Gastrocnemius medialis (tissue), 4 donors: ENCODE measurements at regions not wholly inside any gene's neighbourhood (a gene's known extent, or its start where the extent isn't known, plus 50 kb on each side); places are given as distances from the start of the nearest gene placed in this dataset.

Source experiments
- ATAC-seq, 2 donors: fragments of 150-250 bp; one replicate each; pipeline ENCODE4 v1.9.1; 2016
- DNase-seq, 2 donors: peaks; one replicate each; pipeline ENCODE4 v3.0.0-alpha.2; 2019
- H3K27ac ChIP-seq, 4 donors: fragments of 200-600 bp; sonication (generic); 1 replicate in 1 of 4; 2 replicates in 3 of 4; pipeline ENCODE4 v1.5.1; 2016 to 2018; ENCODE audit warnings: mild to moderate bottlenecking in 2 of 4, moderate library complexity in 1 of 4
- H3K27me3 ChIP-seq, 3 donors: fragments of 200-600 bp; sonication (generic) in 2 of 3; 1 replicate in 1 of 3; 2 replicates in 2 of 3; pipeline versions ENCODE4 v1.5.1 to v1.6.0; 2016 to 2019; ENCODE audit warnings: mild to moderate bottlenecking in 1 of 3, moderate library complexity in 1 of 3
- H3K36me3 ChIP-seq, 2 donors: fragments of 200-600 bp; sonication (generic) in 1 of 2; one replicate each; pipeline ENCODE4 v1.5.1; 2017 to 2018
- H3K4me1 ChIP-seq, 2 donors: fragments of 200-600 bp; sonication (generic) in 1 of 2; one replicate each; pipeline ENCODE4 v1.5.1; 2016 to 2017; ENCODE audit warnings: mild to moderate bottlenecking in 2 of 2
- H3K4me3 ChIP-seq, 4 donors: fragments of 200-600 bp; sonication (generic) in 3 of 4; 1 replicate in 1 of 4; 2 replicates in 3 of 4; pipeline ENCODE4 v1.5.1; 2016 to 2019; ENCODE audit warnings: mild to moderate bottlenecking in 2 of 4
- H3K9me3 ChIP-seq, 3 donors: fragments of 200-600 bp; sonication (generic) in 2 of 3; 1 replicate in 1 of 3; 2 replicates in 2 of 3; pipeline ENCODE4 v1.5.1; 2016 to 2019
- POLR2A ChIP-seq, 2 donors: fragments of 450-650 bp; IDR thresholded peaks; one replicate each; pipeline ENCODE4 v1.6.1; 2017; ENCODE audit warnings: antibody characterized with exemption in 2 of 2, mild to moderate bottlenecking in 2 of 2, moderate library complexity in 2 of 2
- in situ Hi-C, 4 donors: fragments of 200-750 bp; cut with MboI; loops; one replicate each; pipeline versions ENCODE4 v1.15.0 to v1.8.0; 2017; ENCODE audit warnings: low sequenced_read_pairs in 4 of 4
- intact Hi-C: fragments of 100-400 bp; cut with DNase I; formaldehyde crosslinking; loops from one replicate; pipeline ENCODE4 v1.15.1; 2023; ENCODE audit warnings: low total_unique reads
- TF ChIP-seq, protein P1 (sequence below), 5 experiments: fragments of 450-650 bp in 3 of 5; fragments of 200-600 bp in 2 of 5; sonication (generic) in 2 of 5; IDR thresholded peaks in 4 of 5; conservative IDR thresholded peaks in 1 of 5; 1 replicate in 4 of 5; 2 replicates in 1 of 5; pipeline ENCODE4 v1.5.1; 2016 to 2019; ENCODE audit warnings: antibody characterized with exemption in 5 of 5, mild to moderate bottlenecking in 3 of 5, moderate library complexity in 3 of 5

DNA sequence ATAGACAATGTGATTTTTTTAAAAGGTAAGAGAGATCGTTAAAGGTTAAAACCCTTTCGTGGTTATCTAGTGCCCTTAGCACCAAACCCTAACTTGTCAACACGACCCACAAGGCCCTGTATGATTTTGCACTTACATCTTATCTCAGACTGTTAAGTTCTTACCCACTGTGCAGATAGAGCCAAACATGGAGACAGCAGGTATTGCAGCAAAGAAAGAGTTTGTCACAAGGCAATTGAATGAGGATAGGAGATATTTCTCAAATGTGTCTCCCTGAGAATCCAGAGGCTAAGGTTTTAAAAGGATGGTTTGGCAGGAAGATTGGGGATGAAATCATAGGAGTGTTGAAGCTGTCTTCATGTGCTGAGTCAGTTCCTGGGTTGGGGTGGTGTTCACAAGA is 313.4 kb downstream of the AEBP2 start:
- Histone ChIP-seq H3K9me3 (no peaks in the 10 kb centered on the region), H3K4me3 (no peak overlapping the region), H3K36me3 (no peaks in the 10 kb centered on the region), H3K27me3 (no peaks in the 10 kb centered on the region), H3K4me1 (no peaks in the 10 kb centered on the region), H3K27ac (no peak overlapping the region)
- TF ChIP-seq, protein P1, sequence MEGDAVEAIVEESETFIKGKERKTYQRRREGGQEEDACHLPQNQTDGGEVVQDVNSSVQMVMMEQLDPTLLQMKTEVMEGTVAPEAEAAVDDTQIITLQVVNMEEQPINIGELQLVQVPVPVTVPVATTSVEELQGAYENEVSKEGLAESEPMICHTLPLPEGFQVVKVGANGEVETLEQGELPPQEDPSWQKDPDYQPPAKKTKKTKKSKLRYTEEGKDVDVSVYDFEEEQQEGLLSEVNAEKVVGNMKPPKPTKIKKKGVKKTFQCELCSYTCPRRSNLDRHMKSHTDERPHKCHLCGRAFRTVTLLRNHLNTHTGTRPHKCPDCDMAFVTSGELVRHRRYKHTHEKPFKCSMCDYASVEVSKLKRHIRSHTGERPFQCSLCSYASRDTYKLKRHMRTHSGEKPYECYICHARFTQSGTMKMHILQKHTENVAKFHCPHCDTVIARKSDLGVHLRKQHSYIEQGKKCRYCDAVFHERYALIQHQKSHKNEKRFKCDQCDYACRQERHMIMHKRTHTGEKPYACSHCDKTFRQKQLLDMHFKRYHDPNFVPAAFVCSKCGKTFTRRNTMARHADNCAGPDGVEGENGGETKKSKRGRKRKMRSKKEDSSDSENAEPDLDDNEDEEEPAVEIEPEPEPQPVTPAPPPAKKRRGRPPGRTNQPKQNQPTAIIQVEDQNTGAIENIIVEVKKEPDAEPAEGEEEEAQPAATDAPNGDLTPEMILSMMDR (IDR thresholded peaks at IDR 0.05 in 4 of 5, conservative IDR thresholded peaks at IDR 0.05 in 1 of 5) = no peak
- no peak for TF ChIP-seq POLR2A (IDR thresholded peaks at IDR 0.05)
- ATAC-seq (no peak), DNase-seq (no peak)
- intact Hi-C loops = no loop called here
- in situ Hi-C loops = no loop called here

DNA sequence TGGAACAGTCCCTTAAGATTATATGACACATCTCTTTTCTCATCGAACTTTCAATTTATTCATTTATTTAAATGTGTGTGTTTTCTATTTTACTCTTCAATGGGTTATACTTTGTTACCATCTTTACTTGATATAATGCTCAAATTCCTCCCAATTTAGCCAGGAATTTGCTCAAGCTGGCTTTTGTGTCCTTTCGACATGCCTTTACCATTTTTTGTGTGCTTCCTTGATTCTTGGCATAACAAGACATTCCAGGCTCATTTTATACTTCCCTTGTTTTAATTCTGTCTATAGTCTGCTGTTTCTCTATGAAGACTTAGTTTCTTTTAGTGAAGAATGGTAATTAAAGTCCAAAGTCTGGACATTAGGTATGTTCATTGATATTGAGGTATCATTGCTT is 315.8 kb downstream of the AEBP2 start:
- TF ChIP-seq, protein P1 (IDR thresholded peaks at IDR 0.05 in 4 of 5, conservative IDR thresholded peaks at IDR 0.05 in 1 of 5) = no peak
- TF ChIP-seq POLR2A (IDR thresholded peaks at IDR 0.05) = no peak
- in situ Hi-C loops = no loop called here
- Histone ChIP-seq H3K27me3 (no peaks in the 10 kb centered on the region), H3K4me1 (no peaks in the 10 kb centered on the region), H3K36me3 (no peaks in the 10 kb centered on the region), H3K4me3 (no peak overlapping the region), H3K27ac (no peak overlapping the region), H3K9me3 (no peaks in the 10 kb centered on the region)
- ATAC-seq (no peak), DNase-seq (no peak)
- intact Hi-C loops = no loop called here

DNA sequence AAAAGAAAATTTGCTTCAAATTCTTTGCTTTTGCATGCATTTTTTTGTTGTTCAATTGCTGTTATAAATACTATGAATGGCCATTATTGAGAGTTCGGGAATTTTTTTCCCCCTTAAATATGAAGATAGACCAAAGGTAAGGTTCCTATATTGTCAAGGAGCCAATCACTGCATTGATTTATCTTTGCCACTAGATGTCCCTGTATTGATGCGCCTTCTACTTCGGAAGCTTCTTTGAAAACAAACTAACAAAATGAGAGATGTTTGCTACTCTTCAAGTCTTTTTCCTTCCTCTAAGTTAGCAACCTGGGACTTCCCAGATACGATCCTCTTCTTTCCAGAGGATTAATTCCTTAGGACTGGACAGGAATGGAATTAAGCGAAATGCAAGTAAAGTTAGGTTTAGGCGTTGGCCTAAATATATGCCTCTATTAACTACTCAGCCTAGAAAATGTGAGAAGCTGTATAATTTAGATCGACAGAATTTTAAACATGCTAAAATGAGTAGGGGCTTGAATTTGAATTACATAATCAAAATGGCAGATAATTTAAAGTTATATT is 318.1 kb downstream of the AEBP2 start:
- no peak for DNase-seq
- intact Hi-C loops = no loop called here
- in situ Hi-C loops = no loop called here
- TF ChIP-seq, protein P1 (IDR thresholded peaks at IDR 0.05 in 4 of 5, conservative IDR thresholded peaks at IDR 0.05 in 1 of 5) = peak in 3 of 5 experiments; percentile 18 to 43 (median 34)
- TF ChIP-seq POLR2A (IDR thresholded peaks at IDR 0.05) = no peak
- Histone ChIP-seq H3K27ac (no peak overlapping the region), H3K9me3 (no peaks in the 10 kb centered on the region), H3K27me3 (no peaks in the 10 kb centered on the region), H3K36me3 (no peaks in the 10 kb centered on the region), H3K4me1 (no peaks in the 10 kb centered on the region), H3K4me3 (no peak overlapping the region)
- no peak for ATAC-seq

DNA sequence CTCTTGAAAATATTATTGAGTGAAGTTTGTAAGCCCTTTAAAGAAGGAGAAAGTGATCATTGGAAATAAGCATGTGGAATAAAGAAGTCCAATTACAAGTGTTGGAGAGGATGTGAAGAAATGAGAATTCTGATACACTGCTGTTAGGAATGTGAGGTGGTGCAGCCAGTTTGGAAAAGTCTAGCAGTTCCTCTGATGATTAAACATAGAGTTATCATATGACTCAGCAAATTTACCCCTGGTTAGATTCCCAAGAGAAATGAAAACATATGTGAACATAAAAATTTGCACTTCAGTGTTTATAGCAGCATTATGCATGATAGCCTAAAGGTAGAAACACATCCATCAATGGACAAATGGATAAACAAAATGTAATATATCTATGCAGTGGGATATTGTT is 319.9 kb downstream of the AEBP2 start:
- Histone ChIP-seq H3K4me3 (no peak overlapping the region), H3K27me3 (no peaks in the 10 kb centered on the region), H3K9me3 (no peaks in the 10 kb centered on the region), H3K4me1 (no peaks in the 10 kb centered on the region), H3K27ac (no peak overlapping the region), H3K36me3 (no peaks in the 10 kb centered on the region)
- no peak for DNase-seq
- ATAC-seq = no peak
- intact Hi-C loops = no loop called here
- in situ Hi-C loops = no loop called here
- TF ChIP-seq, protein P1 (IDR thresholded peaks at IDR 0.05 in 4 of 5, conservative IDR thresholded peaks at IDR 0.05 in 1 of 5) = no peak
- TF ChIP-seq POLR2A (IDR thresholded peaks at IDR 0.05) = no peak

DNA sequence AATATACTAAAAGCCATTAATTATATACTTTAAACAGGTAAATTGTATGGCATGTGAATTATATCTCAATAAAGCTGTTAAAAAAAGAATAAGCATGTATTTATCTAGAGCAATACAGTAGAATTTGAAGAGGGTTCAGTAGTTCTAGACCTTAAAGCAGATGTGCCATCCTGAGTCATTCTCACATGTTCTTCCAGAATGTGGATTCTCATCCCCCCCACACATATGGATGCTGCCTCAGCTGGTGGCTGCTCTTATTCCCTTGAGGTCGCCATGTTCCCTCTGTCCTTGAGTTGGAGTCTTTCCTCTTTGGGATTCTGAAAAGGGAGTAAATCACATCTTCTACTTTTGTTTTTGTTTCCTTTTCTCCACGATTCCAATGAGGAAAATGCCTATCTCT is 321.3 kb downstream of the AEBP2 start:
- Histone ChIP-seq H3K9me3 (no peaks in the 10 kb centered on the region), H3K36me3 (no peaks in the 10 kb centered on the region), H3K27me3 (no peaks in the 10 kb centered on the region), H3K4me3 (no peak overlapping the region), H3K27ac (no peak overlapping the region), H3K4me1 (no peaks in the 10 kb centered on the region)
- intact Hi-C loops (no loop called here), in situ Hi-C loops (no loop called here)
- DNase-seq (no peak), ATAC-seq (no peak)
- TF ChIP-seq, protein P1 (IDR thresholded peaks at IDR 0.05 in 4 of 5, conservative IDR thresholded peaks at IDR 0.05 in 1 of 5) = no peak
- no peak for TF ChIP-seq POLR2A (IDR thresholded peaks at IDR 0.05)
